HEK293 (cell line): ENCODE measurements at regions not wholly inside any gene's neighbourhood (a gene's known extent, or its start where the extent isn't known, plus 50 kb on each side); places are given as distances from the start of the nearest gene placed in this dataset.
"Not testable (repeated sequence)": the region's sequence is repeated elsewhere in the genome, so short reads cannot be mapped to it uniquely, and the experiment has no call there.

ENCODE experiments used
- MEIS1 ChIP-seq: sonication (generic); formaldehyde crosslinking; IDR thresholded peaks from 2 replicates; pipeline ENCODE4 v1.8.1; 2022; ENCODE audit warnings: missing genetic modification reagents, mild to moderate bottlenecking, borderline replicate concordance
- MYNN ChIP-seq: fragments of 450-650 bp; formaldehyde crosslinking; IDR thresholded peaks from 2 replicates; pipeline ENCODE4 v1.5.1; 2016; ENCODE audit warnings: missing biosample characterization, missing genetic modification characterization, borderline replicate concordance
- ZBTB8A ChIP-seq: fragments of 450-650 bp; formaldehyde crosslinking; IDR thresholded peaks from 2 replicates; pipeline ENCODE4 v1.5.1; 2016; ENCODE audit warnings: missing biosample characterization, missing genetic modification characterization
- ZFP3 ChIP-seq: fragments of 450-650 bp; formaldehyde crosslinking; IDR thresholded peaks from 2 replicates; pipeline ENCODE4 v1.5.1; 2016; ENCODE audit warnings: low read depth, missing biosample characterization, missing genetic modification characterization
- ZNF175 ChIP-seq: fragments of 450-650 bp; formaldehyde crosslinking; IDR thresholded peaks from 2 replicates; pipeline ENCODE4 v1.5.1; 2016; ENCODE audit warnings: missing biosample characterization, missing genetic modification characterization
- ZNF248 ChIP-seq: fragments of 450-650 bp; formaldehyde crosslinking; IDR thresholded peaks from 2 replicates; pipeline ENCODE4 v1.5.1; 2017; ENCODE audit warnings: missing biosample characterization, missing genetic modification characterization
- ZNF292 ChIP-seq: fragments of 450-650 bp; formaldehyde crosslinking; IDR thresholded peaks from 2 replicates; pipeline ENCODE4 v1.5.1; 2016; ENCODE audit warnings: low read depth, missing biosample characterization, missing genetic modification characterization, borderline replicate concordance
- ZNF48 ChIP-seq: fragments of 450-650 bp; formaldehyde crosslinking; IDR thresholded peaks from 2 replicates; pipeline ENCODE4 v1.5.1; 2016; ENCODE audit warnings: missing biosample characterization, missing genetic modification characterization
- ZNF549 ChIP-seq: fragments of 450-650 bp; IDR thresholded peaks from 2 replicates; pipeline ENCODE4 v1.5.1; 2018; ENCODE audit warnings: missing biosample characterization, missing genetic modification characterization, mild to moderate bottlenecking, inconsistent platforms, moderate library complexity
- ZNF560 ChIP-seq: fragments of 450-650 bp; formaldehyde crosslinking; IDR thresholded peaks from 2 replicates; pipeline ENCODE4 v1.5.1; 2017; ENCODE audit warnings: missing biosample characterization, missing genetic modification characterization, borderline replicate concordance
- TF ChIP-seq, protein P1 (sequence below): fragments of 450-650 bp; formaldehyde crosslinking; IDR thresholded peaks from 2 replicates; pipeline ENCODE4 v1.5.1; 2016; ENCODE audit warnings: missing biosample characterization, missing genetic modification characterization
- TF ChIP-seq, protein P2 (sequence below): fragments of 450-650 bp; formaldehyde crosslinking; IDR thresholded peaks from 2 replicates; pipeline ENCODE4 v1.5.1; 2016; ENCODE audit warnings: missing biosample characterization, missing genetic modification characterization
- TF ChIP-seq, protein P3 (sequence below): fragments of 450-650 bp; formaldehyde crosslinking; IDR thresholded peaks from 2 replicates; pipeline ENCODE4 v1.5.1; 2016; ENCODE audit warnings: missing biosample characterization, missing genetic modification characterization, borderline replicate concordance
- TF ChIP-seq, protein P4 (sequence below): IDR thresholded peaks from 2 replicates; pipeline ENCODE4 v1.6.1; 2011; ENCODE audit warnings: mild to moderate bottlenecking, low read depth, low read length, borderline replicate concordance

DNA sequence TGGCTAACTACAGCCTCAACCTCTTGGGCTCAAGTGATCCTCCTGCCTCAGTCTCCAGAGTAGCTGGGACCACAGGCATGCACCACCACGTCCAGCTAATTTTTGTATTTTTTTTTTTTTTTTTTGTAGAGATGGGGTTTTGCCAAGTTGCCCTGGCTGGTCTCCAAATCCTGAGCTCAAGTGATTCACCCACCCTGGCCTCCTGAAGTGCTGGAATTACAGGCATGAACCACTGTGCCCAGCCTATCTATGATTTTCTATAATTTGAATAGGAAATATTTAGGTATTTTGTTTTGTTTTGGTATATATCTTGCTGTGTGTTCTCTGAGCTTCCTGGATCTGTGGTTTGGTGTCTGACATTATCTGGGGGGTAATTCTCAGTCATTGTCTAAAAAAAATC is 146.3 kb upstream of the OR4E1 start:
- TF ChIP-seq, protein P1, sequence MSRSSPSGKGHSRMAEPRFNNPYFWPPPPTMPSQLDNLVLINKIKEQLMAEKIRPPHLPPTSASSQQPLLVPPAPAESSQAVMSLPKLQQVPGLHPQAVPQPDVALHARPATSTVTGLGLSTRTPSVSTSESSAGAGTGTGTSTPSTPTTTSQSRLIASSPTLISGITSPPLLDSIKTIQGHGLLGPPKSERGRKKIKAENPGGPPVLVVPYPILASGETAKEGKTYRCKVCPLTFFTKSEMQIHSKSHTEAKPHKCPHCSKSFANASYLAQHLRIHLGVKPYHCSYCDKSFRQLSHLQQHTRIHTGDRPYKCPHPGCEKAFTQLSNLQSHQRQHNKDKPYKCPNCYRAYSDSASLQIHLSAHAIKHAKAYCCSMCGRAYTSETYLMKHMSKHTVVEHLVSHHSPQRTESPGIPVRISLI (tag by site-specific recombination): not testable (repeated sequence)
- TF ChIP-seq, protein P2, sequence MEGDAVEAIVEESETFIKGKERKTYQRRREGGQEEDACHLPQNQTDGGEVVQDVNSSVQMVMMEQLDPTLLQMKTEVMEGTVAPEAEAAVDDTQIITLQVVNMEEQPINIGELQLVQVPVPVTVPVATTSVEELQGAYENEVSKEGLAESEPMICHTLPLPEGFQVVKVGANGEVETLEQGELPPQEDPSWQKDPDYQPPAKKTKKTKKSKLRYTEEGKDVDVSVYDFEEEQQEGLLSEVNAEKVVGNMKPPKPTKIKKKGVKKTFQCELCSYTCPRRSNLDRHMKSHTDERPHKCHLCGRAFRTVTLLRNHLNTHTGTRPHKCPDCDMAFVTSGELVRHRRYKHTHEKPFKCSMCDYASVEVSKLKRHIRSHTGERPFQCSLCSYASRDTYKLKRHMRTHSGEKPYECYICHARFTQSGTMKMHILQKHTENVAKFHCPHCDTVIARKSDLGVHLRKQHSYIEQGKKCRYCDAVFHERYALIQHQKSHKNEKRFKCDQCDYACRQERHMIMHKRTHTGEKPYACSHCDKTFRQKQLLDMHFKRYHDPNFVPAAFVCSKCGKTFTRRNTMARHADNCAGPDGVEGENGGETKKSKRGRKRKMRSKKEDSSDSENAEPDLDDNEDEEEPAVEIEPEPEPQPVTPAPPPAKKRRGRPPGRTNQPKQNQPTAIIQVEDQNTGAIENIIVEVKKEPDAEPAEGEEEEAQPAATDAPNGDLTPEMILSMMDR: not testable (repeated sequence)
- TF ChIP-seq MEIS1 (CRISPR knock-in tag); ZNF48 (tag by site-specific recombination); ZNF248 (tag by site-specific recombination); ZNF560 (tag by site-specific recombination); ZNF292 (tag by site-specific recombination); MYNN (tag by site-specific recombination); ZNF175 (tag by site-specific recombination); ZFP3 (tag by site-specific recombination); ZNF549; ZBTB8A (tag by site-specific recombination): not testable (repeated sequence)
- TF ChIP-seq, protein P3, sequence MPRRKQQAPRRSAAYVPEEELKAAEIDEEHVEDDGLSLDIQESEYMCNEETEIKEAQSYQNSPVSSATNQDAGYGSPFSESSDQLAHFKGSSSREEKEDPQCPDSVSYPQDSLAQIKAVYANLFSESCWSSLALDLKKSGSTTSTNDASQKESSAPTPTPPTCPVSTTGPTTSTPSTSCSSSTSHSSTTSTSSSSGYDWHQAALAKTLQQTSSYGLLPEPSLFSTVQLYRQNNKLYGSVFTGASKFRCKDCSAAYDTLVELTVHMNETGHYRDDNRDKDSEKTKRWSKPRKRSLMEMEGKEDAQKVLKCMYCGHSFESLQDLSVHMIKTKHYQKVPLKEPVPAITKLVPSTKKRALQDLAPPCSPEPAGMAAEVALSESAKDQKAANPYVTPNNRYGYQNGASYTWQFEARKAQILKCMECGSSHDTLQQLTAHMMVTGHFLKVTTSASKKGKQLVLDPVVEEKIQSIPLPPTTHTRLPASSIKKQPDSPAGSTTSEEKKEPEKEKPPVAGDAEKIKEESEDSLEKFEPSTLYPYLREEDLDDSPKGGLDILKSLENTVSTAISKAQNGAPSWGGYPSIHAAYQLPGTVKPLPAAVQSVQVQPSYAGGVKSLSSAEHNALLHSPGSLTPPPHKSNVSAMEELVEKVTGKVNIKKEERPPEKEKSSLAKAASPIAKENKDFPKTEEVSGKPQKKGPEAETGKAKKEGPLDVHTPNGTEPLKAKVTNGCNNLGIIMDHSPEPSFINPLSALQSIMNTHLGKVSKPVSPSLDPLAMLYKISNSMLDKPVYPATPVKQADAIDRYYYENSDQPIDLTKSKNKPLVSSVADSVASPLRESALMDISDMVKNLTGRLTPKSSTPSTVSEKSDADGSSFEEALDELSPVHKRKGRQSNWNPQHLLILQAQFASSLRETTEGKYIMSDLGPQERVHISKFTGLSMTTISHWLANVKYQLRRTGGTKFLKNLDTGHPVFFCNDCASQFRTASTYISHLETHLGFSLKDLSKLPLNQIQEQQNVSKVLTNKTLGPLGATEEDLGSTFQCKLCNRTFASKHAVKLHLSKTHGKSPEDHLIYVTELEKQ (tag by site-specific recombination): not testable (repeated sequence)
- TF ChIP-seq, protein P4, sequence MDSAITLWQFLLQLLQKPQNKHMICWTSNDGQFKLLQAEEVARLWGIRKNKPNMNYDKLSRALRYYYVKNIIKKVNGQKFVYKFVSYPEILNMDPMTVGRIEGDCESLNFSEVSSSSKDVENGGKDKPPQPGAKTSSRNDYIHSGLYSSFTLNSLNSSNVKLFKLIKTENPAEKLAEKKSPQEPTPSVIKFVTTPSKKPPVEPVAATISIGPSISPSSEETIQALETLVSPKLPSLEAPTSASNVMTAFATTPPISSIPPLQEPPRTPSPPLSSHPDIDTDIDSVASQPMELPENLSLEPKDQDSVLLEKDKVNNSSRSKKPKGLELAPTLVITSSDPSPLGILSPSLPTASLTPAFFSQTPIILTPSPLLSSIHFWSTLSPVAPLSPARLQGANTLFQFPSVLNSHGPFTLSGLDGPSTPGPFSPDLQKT: not testable (repeated sequence)
